NK-92 treated with Interleukin-12 subunit alpha and Interleukin-12 subunit beta, amount 100 ng/mL, for 24 hours (cell line): ENCODE measurements at regions not wholly inside any gene's neighbourhood (a gene's known extent, or its start where the extent isn't known, plus 50 kb on each side); places are given as distances from the start of the nearest gene placed in this dataset.

ENCODE experiments used
- DNase-seq: peaks from one replicate; lab custom pipeline; 2025; lab: John Stamatoyannopoulos, UW

DNA sequence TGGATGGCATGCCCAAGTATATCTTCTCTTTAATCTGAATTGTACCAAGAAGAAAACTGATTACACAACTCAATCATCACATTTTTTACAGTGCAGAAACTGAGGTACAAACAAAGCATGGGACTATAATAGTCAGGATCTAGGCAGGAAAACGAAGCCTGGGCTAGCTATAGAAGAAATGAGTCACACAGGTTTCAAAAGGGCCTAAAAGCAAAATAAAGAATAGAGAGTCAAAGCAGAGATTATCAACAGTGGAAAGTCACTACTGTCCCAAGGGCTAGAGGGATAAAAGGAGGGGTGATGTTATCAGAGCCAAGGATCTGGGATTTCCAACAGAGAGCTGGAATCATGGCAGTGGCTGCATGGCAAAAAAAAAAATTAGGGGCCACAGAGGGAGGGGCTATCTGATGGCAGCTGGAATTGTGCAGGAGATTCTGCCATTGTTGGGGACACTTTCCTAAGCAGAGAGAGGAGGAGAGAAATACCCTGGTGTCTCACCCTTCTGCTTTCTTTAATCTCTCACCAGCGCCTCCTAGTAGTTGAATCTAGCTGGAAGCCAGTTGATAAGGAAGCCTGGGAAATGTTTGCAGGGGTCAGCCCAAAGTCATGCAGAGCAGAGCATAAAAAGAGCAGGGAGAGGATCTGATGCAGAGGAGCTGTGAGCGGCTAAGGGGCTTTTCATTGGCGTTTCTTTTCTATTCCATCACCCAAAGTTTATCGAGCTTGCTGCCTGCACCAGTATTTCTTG, 343.2 kb downstream of the ACTL7B start:
- DNase-seq = no peak

DNA sequence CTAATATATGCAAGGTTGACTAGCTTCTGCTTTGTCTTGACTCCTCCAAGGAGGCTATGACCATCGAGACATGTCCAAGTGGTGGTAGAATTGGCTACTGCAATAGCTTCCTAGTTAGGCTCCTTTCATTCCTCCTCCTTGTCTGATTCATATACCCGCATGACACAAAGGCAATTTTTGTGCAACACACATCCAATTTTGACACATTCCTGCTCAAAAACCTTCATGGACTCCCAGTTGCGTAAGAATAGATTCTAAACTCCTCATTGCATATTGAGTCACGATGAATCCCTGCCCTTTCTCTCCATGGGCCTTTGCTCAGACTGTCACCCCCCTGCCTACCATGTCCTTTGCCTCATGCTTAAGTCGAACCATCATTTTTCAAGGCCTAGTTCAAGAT, 344.5 kb downstream of the ACTL7B start:
- DNase-seq = no peak

DNA sequence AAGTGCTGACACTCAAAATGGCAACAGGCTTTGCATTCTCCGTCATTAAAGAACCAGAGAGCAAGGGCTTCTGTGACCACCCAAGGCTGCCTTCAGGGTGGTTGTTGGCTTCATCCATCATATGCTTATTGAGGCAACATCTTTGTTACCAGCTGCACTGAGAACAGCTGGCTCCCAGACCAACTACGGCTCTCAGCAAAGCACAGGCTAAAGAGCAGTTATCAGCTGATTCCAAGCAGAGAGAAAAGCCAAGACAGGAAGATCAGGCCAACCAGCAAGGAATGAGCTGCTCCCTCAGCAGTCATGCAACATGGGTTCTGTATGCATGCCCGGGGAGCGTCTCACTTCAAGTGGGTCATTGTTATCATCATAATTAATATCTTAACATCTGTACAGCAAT, 358.9 kb downstream of the ACTL7B start:
- no peak for DNase-seq

DNA sequence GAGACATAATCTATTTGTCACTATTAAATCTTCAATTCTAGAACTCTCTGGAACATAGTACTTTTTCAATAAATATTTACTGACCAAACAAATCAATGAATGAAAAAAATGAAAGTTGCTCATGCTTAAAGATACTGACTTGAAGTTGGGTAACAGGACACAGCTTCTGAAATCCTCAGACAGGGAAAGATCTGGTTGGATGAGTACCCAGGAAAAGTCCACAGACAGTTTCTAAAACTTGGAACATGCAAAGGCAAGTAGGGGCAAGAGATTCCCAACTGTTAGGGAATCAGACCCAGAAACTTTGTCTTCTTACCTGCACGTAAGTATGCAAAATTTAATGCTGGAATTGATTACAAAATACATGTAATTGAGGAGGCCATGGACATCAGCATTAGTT, 366.2 kb downstream of the ACTL7B start:
- no peak for DNase-seq

DNA sequence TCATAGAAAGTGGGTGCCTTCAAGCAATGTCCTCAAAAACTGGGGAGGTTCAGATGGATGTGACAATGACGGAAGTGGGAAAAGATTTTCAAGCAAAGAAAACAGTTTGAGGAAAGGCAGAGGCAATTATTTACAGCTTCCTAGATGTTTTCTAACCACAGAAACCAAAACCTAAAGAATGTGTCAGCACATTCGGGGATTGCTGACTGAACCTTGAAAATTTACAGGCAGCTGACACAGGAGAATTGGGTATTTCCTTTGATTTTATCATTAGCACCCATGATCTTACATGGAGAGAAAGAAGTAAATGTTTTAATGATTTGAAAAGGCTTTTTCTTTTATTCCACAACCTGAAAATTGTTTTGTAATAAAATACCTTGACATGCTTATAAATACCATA, 369.0 kb downstream of the ACTL7B start:
- no peak for DNase-seq

DNA sequence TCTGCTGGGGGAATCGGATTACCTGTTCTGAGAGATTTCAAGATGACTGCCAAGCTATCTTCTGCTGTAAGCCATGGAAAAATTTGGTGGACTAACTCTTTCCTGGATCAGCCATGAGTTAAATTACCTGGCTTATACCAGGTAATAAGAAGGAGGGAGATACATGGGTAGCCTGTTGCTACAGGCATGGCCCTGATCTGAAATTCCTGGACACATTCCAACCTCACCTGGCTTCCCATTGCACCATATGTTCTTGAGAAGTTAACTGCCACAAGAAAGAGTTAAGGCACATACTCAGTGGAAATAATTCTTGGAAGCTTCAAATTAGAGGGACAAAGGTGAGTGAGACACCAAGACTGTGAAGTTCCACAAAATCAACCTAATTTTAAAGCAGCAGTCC, 371.3 kb downstream of the ACTL7B start:
- no peak for DNase-seq

DNA sequence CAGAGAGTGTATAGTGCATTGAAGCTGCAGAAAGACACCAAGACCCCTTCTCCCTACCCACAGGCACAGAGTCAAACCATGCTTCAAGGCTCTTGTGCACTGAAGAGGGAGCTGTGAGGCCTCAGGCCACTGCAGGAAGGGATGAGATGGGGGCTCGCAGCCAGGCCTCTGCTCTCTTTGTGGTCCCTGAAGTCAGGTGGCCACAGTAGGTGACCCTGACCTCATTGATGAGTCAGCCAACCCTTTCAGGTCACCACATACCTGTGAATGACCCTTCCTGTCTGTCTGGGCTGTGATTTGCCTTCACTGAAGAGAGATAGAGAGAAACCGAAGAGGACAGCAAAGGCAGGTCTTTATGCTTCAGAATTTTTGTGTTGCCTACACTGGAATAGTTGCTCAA, 372.1 kb downstream of the ACTL7B start:
- DNase-seq = no peak

DNA sequence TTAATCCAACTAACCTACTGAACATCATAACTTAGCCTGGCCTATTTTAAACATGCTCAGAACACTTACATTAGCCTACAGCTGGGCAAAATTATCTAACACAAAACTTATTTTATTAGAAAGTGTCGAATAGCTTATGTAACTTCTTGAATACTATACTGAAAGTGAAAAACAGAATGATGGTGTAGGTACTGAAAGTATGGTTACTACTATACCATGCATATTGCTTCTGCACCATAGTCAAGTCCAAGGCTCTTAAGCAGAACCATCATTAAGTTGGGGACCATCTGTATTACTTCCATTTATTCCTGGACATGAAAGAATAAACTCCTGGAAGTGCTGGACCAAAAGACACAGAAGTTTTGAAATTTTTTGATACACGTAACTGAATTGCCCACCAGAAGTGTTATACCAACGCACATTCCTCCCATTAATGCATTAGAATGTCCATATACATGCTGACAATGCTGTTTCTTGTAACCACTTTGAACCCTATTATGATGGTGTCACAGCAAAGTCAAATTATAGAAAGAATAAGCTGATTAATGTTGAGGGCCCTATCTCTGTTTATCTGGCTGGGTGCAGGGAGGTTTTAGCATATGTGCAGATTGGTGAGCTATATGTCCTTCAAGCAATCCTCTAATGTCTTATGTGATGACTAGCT, 375.7 kb downstream of the ACTL7B start:
- DNase-seq = no peak

DNA sequence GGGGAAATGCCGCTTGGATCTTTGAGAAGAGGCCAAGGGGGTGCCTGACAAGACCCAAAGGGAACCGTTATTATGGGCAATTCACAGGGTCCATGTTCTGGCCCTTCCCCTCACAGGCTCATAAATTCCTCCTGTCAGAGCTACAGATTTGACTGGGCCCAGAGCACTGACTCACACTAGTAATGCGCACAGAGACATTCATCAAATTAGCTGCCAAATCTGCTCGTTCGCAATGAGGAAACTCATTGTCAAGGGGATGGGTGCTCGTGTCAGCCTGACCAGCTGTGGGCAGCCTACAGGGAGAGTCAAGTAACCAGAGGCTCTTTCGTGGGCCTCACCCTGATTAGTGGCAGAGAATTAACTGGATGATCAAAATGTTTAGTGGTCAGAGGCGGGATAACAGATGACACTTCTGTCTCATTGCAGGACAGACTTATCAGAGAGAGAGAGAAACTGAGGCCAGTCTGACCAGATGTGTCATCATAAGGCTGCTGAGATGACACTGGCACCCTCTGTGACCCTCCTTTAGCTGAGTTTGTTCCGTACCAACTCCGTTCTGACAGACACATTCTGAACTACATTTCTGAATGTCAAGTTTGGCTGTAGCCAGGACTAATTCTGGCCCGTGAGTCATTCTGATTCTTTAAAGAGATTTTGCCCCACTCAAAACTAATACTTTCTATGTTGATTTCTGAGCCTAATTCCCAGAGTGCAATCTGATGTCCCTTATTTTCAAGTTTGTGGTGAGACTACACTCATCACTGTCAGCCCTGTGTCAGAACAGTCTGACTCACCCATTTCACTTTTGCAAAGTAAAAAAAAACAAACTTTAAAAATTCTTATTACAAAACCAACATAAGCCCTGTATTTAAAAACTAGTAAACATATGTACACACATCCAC, 377.1 kb downstream of the ACTL7B start:
- DNase-seq = no peak

DNA sequence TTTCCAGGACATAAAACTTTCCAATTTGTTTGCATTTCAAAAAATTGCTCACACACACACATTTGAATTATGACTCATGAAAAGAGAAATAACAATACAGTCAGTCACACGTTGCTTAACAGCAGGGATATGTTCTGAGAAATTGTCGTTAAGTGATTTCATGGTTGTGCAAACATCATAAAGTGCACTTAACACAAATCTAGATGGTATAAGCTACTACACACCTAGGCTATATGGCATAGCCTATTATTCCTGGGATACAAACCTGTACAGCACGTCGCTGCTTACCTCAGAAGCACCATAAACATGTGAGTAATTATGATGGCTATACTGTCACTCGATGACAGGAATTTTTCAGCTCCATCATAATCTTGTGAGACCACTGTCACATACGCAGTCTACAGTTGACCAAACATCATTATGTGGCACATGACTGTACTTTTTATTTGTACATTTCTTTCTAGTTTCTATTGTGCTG, 378.2 kb downstream of the ACTL7B start:
- no peak for DNase-seq

DNA sequence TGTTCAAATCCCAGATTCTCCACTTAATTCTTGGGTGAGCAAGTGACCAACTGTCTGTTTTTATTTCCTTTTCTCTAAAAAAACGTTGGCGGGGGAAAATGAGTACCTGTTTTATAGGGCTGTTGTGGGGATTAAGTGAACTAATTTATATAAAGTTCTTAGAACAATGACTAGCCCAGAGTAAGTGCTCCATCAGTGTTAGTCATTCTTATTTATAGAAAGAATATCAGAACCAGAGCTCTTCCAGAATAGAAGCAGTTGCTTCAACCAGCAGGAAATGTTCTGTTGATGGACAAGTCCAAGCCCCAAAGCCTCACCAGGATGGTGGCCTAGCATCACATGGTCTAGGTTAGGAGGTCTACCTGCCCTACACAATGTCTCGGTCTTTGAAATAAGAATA, 379.2 kb downstream of the ACTL7B start:
- DNase-seq = no peak

DNA sequence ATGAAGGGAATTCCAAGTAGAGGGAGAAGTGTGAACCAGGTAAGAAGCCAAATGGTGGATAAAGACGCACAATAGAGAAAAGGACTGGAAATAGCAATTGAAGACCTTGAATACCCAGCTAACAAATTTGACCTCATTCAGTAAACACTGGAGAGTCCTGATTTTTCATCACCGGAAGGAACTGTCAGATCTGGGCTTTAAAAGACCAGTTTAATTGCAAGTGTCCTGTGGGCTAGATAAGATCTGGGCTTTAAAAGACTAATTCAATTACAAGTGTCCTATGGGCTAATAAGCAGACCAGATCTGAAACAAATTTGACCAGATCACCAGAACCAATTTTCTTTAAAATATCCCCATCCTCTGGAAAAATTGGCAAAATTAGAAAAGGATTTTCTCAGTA, 380.0 kb downstream of the ACTL7B start:
- no peak for DNase-seq

DNA sequence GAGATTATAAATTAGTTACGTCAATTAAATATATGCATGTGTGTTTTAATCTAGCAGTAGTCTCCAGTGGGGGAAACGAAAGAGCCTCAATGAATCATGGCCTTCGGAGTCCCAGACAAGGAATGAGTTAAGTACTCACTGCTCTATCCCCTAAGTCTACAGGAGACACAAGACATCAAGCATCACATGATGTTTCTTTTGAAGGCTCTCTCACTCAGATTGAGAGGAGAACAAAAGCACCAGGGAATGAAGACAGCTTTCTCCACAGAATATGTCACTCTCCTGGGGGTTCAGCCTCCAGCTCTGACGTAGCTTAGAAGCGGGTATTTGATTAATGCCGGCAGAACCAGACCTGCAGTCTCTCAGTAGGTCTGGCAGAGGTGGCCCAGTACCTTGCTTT, 381.4 kb downstream of the ACTL7B start:
- DNase-seq = no peak

DNA sequence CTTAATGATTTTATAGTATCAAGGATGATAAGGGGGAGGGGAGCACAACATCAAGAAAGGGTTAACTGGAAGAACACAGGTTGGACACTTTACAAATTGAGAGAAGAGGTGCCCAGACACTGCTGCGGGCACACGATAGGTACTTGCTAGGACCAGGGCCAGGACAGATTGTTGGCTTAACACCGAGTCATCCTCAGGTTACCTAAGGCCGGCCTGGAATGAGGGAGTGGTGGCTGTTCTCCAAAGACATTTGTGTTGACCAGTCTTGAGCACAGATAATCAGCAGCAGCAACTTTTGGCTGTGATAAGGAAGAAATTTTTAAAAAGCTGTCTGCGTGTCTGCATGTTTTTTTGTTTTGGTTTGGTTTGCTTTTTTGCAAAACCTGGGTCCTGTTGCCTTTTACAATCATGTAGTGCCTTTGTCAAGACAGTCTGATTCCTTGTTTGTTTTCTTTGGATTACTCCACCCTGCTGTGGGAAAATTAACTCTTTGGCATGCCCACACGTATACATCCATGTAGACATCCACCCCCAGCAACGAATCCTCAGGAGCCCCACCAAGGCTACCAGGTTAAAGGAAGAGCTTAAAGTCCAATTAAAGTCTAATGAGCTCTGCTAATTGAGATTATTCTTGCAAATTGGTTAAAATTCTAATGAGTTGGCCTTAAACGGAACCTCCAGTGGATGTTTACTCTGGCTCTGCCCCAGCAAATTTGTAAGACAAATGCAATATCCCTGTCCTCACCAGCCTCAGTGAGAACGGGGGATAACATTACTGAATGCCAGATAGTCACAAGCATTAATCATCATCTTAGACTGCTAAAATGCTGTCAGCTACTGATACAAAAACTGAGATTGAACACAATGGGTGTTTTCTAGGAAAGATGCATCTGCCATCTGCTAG, 382.3 kb downstream of the ACTL7B start:
- no peak for DNase-seq

DNA sequence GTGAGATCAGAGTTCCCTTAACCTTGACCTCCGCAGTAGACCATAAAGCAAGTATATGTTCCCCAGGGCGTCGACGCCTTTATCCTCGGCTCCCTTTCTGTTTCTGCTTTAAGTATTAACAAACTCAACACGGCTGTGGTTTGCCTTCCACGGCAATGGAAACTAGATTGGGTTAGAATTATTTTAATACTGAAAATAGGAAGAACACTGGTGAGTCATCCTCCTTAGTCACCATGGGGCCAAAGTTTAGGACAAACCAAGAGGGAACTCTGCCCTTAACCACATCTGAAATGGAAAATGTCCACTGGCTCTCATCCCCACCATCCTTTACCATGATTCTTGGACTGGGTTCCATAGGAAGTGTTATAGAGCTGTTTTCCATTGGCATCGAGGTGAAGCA, 386.1 kb downstream of the ACTL7B start:
- DNase-seq = no peak

DNA sequence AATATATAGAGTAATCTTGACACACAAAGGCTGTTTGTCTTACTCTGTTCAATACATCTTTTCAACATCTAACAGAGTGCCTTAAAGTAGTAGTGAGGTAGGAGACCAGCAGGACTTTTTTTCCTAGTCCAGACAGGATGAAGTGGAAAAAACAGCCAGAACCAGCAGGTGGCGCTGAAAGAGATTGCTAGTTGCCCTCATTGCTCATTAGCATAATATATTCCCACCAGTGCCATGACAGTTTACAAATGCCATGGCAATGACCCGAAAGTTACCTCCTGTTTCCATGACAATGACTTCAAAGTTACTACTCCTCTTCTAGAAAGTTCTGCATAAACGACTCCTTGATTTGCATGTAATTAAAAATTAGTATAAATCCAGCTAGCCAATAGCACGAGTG, 387.4 kb downstream of the ACTL7B start:
- DNase-seq = no peak

DNA sequence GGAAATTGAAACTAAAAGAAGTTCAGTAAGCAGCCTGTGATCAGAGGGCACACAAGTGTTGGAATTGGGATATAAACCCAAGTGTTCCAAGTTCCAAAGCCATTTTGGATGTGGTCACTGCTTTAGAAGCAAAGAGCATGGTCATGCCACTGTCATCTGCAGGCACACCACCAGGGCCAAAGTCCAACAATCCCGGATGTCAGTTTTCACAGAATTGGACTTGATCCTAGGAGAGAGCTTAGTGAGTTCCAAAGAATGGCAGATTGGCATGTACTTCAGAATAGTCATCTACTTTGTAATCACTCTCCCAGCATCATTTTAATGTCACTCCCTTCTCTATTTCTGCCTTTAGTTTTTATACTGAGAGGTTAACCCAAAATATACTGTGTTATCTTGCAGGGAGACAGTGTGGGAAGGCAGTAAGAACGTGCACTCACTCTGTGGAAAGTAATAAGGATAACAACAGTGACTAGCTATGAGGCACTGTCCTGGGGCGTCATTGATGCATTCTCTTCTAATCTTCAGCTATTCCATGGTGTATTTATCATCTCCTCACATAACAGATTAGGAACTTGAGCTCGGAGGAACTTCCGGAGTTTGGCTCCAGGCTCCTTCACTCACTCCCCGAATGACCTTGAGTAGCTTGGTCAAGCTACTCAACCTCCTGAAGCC, 388.0 kb downstream of the ACTL7B start:
- no peak for DNase-seq

DNA sequence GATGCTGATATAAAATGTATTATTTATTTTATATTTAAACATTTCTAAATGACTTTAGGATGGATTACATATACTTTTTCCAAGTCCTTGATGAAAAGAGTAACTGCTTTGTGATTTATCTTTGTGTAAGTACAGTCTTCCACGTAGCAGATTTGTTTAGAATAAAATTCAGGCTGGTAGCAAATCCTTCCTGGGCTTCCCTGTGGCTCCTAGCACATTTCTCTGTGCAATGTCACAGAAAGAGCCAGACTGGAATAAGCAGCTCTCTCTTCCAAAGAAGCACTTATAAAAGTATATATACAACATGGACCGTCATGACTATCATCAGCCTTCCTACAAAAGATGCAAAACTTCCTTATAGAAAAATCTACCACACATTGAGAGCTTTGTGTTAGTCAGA, 388.6 kb downstream of the ACTL7B start:
- DNase-seq = no peak

DNA sequence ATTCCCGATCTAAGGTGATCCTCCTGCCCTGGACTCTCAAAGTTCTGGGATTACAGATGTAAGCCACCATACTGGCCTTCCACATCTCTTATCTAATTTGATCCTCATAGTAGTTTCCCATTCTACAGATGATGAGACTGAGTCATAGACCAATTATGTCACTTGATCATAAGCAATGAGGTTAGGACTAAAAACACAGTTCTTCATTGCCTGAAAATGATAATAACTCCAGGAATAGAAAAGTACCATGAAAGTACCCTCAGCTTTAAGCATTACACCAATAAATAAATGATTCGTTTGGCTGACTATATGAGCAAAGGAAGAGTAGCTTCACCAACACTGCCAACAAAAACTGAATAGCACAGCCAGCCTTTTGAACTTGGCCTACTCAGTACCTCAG, 389.5 kb downstream of the ACTL7B start:
- DNase-seq = no peak

DNA sequence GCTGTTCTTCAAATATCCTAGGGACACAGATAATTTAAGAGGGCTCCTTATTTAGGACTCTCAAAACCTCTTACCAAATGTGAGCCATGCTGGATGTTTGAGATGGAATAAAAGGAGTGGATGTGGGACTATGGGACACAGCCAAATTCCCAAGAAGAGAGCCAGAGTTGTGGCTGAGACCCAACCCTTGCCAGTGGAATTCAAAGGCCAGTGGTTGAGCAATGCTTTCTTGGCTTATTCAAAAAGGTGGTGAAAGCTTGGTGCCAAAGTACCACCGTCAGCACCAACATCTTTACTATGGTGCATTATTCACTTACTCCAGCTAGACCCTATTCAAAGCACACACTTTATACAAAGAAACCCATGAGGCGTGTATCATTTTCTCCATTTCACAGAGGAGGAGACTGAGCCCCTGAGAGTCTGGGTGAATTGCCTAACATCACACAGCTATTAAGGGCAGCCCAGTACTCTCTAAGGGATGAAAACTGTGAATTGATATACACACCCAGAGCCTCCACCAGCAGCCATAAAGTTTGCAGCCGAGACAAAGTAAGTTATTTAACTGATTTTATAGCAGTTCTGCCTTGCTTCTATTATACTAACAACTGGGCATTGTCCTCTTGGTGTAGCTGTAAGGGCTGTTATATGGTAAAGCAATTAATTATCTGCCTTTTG, 391.7 kb downstream of the ACTL7B start:
- DNase-seq = no peak

DNA sequence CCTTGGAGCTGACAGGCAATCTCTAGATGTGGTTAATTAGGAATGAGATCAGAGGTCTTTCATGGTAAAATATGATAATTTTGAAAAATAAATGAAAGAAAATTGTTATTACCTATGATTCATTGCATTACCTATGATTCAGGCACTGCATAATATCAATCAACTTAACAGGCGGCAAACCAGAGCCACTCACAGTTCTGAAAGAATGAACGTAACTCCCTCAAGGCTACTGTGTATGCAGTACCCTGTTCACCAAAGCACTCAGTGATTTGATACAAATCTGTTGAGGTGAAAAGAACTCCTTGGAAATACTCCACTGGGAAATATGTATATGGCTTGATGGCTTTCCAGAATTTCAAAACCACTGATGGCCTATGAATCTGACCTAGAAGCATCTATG, 398.9 kb downstream of the ACTL7B start:
- DNase-seq = no peak
